GM04504 (cell line): ENCODE measurements at regions not wholly inside any gene's neighbourhood (a gene's known extent, or its start where the extent isn't known, plus 50 kb on each side); places are given as distances from the start of the nearest gene placed in this dataset.
"Not testable (repeated sequence)": the region's sequence is repeated elsewhere in the genome, so short reads cannot be mapped to it uniquely, and the experiment has no call there.

Source experiments
- DNase-seq: peaks from one replicate; pipeline ENCODE4 v3.0.0-alpha.2; 2012; ENCODE audit warnings: low read depth

GRCh38 chr14:44453433-44454171, 53.5 kb downstream of the FSCB start:
- DNase-seq, result no peak

GRCh38 chr14:44450232-44450631, 56.9 kb downstream of the FSCB start:
- not testable (repeated sequence) for DNase-seq

- no peak for DNase-seq
Observed at GRCh38 chr14:44449680-44450079, 57.4 kb downstream of the FSCB start.

GRCh38 chr14:44448951-44449358, 58.1 kb downstream of the FSCB start:
- DNase-seq, result no peak

GRCh38 chr14:44446965-44447364, 60.1 kb downstream of the FSCB start:
- DNase-seq, result no peak

GRCh38 chr14:44444454-44444853, 62.6 kb downstream of the FSCB start:
- DNase-seq, result no peak

- no peak for DNase-seq
Observed at GRCh38 chr14:44438936-44439335, 68.1 kb downstream of the FSCB start.

- no peak for DNase-seq
Observed at GRCh38 chr14:44438221-44438620, 68.9 kb downstream of the FSCB start.

GRCh38 chr14:44436458-44436857, 70.6 kb downstream of the FSCB start:
- no peak for DNase-seq

- no peak for DNase-seq
Observed at GRCh38 chr14:44428231-44428945, 78.7 kb downstream of the FSCB start.

GRCh38 chr14:44422699-44423098, 84.4 kb downstream of the FSCB start:
- no peak for DNase-seq

GRCh38 chr14:44420226-44420625, 86.9 kb downstream of the FSCB start:
- DNase-seq, result no peak

- DNase-seq, result no peak
Observed at GRCh38 chr14:44418856-44419255, 88.2 kb downstream of the FSCB start.

GRCh38 chr14:44417809-44418208, 89.3 kb downstream of the FSCB start:
- no peak for DNase-seq

GRCh38 chr14:44414646-44415045, 92.4 kb downstream of the FSCB start:
- DNase-seq, result no peak

GRCh38 chr14:44412858-44413569, 94.1 kb downstream of the FSCB start:
- DNase-seq, result no peak

- no peak for DNase-seq
Observed at GRCh38 chr14:44405011-44405486, 102.0 kb downstream of the FSCB start.

- no peak for DNase-seq
Observed at GRCh38 chr14:44404599-44404998, 102.5 kb downstream of the FSCB start.

- DNase-seq, result no peak
Observed at GRCh38 chr14:44404036-44404435, 103.0 kb downstream of the FSCB start.

- no peak for DNase-seq
Observed at GRCh38 chr14:44403193-44403592, 103.9 kb downstream of the FSCB start.

- no peak for DNase-seq
Observed at GRCh38 chr14:44396226-44396625, 110.9 kb downstream of the FSCB start.

- DNase-seq, result no peak
Observed at GRCh38 chr14:44392984-44393383, 114.1 kb downstream of the FSCB start.

- no peak for DNase-seq
Observed at GRCh38 chr14:44388306-44388705, 118.8 kb downstream of the FSCB start.
